ENCODE measurements at regions not wholly inside any gene's neighbourhood (a gene's known extent, or its start where the extent isn't known, plus 50 kb on each side); places are given as distances from the start of the nearest gene placed in this dataset.
"Not testable (repeated sequence)": the region's sequence is repeated elsewhere in the genome, so short reads cannot be mapped to it uniquely, and the experiment has no call there.

GRCh38 chr6:99730237-99730636 is 123.6 kb downstream of the PRDM13 start:
- not testable (repeated sequence) for TF ChIP-seq EP300 (IDR thresholded peaks at IDR 0.05); POLR2AphosphoS5 (IDR thresholded peaks at IDR 0.05); POLR2A (IDR thresholded peaks at IDR 0.05; ENCODE audit: low read depth); CTCF (IDR thresholded peaks at IDR 0.05)

All from esophagus muscularis mucosa (tissue), 4 donors.